Adipocyte (in vitro differentiated cells): ENCODE measurements at regions not wholly inside any gene's neighbourhood (a gene's known extent, or its start where the extent isn't known, plus 50 kb on each side); places are given as distances from the start of the nearest gene placed in this dataset.

Source experiments
- DNase-seq: peaks from one replicate; pipeline ENCODE4 v3.0.0-alpha.2; 2015; ENCODE audit warnings: low read depth
- H3K27me3 ChIP-seq: replicated peaks from 2 replicates; pipeline ENCODE4 v1.7.0; 2013; ENCODE audit warnings: mild to moderate bottlenecking, low read length, moderate library complexity; ENCODE audit not compliant: control insufficient read depth, insufficient read depth
- H3K36me3 ChIP-seq: 2 replicates; pipeline ENCODE4 v1.7.0; 2013; ENCODE audit warnings: low read length, mild to moderate bottlenecking, moderate library complexity; ENCODE audit not compliant: control insufficient read depth, insufficient read depth, severe bottlenecking
- H3K4me1 ChIP-seq: 2 replicates; pipeline ENCODE4 v1.7.0; 2013; ENCODE audit warnings: mild to moderate bottlenecking, low read length, moderate library complexity; ENCODE audit not compliant: control insufficient read depth, insufficient read depth
- H3K4me3 ChIP-seq: 2 replicates; pipeline ENCODE4 v1.7.0; 2013; ENCODE audit warnings: mild to moderate bottlenecking, low read length, moderate library complexity
- H3K9ac ChIP-seq: 2 replicates; pipeline ENCODE4 v1.7.0; 2013; ENCODE audit warnings: mild to moderate bottlenecking, low read length, moderate library complexity
- H3K9me3 ChIP-seq: 2 replicates; pipeline ENCODE4 v1.7.0; 2013; ENCODE audit warnings: mild to moderate bottlenecking, low read length, moderate library complexity; ENCODE audit not compliant: control insufficient read depth

GRCh38 chr2:196379600-196379999, 208.2 kb upstream of the STK17B start:
- no peaks in the 10 kb centered on the region for H3K27me3 ChIP-seq
- H3K4me3 ChIP-seq, result no peak overlapping the region
- no peak for DNase-seq
- no peaks in the 10 kb centered on the region for H3K36me3 ChIP-seq
- peaks cover 9% of the 10 kb centered on the region for H3K4me1 ChIP-seq
- no peak overlapping the region for H3K9ac ChIP-seq
- H3K9me3 ChIP-seq, result no peaks in the 10 kb centered on the region

GRCh38 chr2:196380098-196380497, 208.7 kb upstream of the STK17B start:
- no peaks in the 10 kb centered on the region for H3K27me3 ChIP-seq
- H3K36me3 ChIP-seq, result no peaks in the 10 kb centered on the region
- DNase-seq, result no peak

DNA sequence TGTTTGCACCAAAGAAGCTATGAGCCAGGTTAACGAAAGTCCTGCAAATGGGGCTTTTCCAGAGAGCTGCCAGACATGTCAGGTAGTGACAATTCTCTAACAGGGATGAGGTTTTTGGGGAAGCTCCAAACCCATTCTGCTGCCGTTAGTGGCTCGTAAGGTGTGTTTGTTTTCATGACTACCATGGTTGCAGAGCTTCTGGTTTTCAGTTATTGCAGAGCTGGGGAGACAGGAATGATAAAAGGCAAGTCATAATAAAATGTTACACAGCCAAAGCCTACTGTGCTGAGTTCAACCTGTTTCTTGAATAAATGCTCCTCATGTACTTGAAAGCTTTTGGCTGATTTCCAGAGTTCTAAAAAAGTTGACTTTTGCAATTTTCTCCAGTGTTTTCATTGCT, 209.2 kb upstream of the STK17B start:
- Histone ChIP-seq H3K4me1 (peaks cover 9% of the 10 kb centered on the region), H3K4me3 (no peak overlapping the region), H3K9me3 (no peaks in the 10 kb centered on the region), H3K9ac (no peak overlapping the region), H3K27me3 (no peaks in the 10 kb centered on the region), H3K36me3 (no peaks in the 10 kb centered on the region)
- DNase-seq, result no peak

More at GRCh38 chr2:196380098-196380497, 208.7 kb upstream of the STK17B start:
- Histone ChIP-seq H3K4me3 (no peak overlapping the region), H3K9me3 (no peaks in the 10 kb centered on the region), H3K9ac (no peak overlapping the region), H3K4me1 (peaks cover 9% of the 10 kb centered on the region)

DNA sequence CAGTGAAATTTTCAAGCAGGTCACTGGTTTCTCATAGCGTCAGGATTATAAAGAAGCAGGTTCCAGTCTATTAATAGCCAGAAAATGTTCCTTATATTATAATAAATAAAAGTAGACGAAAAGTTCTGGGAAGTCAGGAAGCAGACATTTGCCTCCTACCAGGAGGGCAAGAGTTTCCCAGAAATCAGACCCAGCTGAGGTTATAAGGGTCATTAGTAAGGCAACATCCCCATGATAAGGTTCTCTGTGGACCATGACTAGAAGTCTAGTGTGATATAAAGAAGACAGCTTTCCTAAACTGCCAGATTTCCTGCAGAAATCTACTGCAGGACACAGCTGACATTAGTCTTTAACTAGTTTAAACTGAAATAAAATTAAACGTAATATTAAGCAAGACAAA, 210.1 kb upstream of the STK17B start:
- Histone ChIP-seq H3K36me3 (no peaks in the 10 kb centered on the region), H3K9me3 (no peaks in the 10 kb centered on the region), H3K4me3 (no peak overlapping the region), H3K27me3 (no peaks in the 10 kb centered on the region), H3K4me1 (peaks cover 9% of the 10 kb centered on the region), H3K9ac (no peak overlapping the region)
- DNase-seq, result no peak

- no peak for DNase-seq
- no peak overlapping the region for H3K4me3 ChIP-seq
- H3K4me1 ChIP-seq, result no peaks in the 10 kb centered on the region
- H3K27me3 ChIP-seq, result no peaks in the 10 kb centered on the region
- H3K9ac ChIP-seq, result no peak overlapping the region
- H3K9me3 ChIP-seq, result no peaks in the 10 kb centered on the region
- no peaks in the 10 kb centered on the region for H3K36me3 ChIP-seq
Measured at GRCh38 chr2:196383799-196384198, 212.4 kb upstream of the STK17B start.

GRCh38 chr2:196384729-196385128, 213.4 kb upstream of the STK17B start:
- H3K36me3 ChIP-seq, result no peaks in the 10 kb centered on the region
- no peak for DNase-seq
- no peaks in the 10 kb centered on the region for H3K4me1 ChIP-seq
- H3K4me3 ChIP-seq, result no peak overlapping the region
- H3K9me3 ChIP-seq, result no peaks in the 10 kb centered on the region
- H3K9ac ChIP-seq, result no peak overlapping the region
- no peaks in the 10 kb centered on the region for H3K27me3 ChIP-seq

DNA sequence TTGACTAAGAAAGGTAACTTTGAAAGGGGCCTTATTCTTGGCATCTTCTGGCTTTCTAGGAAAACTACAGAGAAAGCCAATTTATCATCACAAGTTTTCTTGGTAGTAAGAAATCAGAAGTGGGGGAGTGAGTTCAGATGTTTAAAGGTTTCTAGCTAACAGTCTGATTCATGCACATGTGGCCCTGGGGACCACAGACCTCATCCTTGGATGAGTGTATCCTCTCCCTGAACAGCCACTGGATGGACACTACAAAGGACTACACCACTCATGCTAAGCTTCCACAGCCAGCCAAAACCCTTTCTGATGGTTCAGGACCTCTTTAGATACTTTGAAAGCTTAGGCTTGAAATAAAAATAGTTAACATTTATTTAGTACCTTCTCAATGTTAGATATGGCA, 218.3 kb upstream of the STK17B start:
- Histone ChIP-seq H3K4me3 (no peak overlapping the region), H3K36me3 (no peaks in the 10 kb centered on the region), H3K9me3 (no peaks in the 10 kb centered on the region), H3K4me1 (no peaks in the 10 kb centered on the region), H3K9ac (no peak overlapping the region), H3K27me3 (no peaks in the 10 kb centered on the region)
- no peak for DNase-seq

- Histone ChIP-seq H3K27me3 (no peaks in the 10 kb centered on the region), H3K4me1 (no peaks in the 10 kb centered on the region), H3K4me3 (no peak overlapping the region), H3K9ac (no peak overlapping the region), H3K9me3 (no peaks in the 10 kb centered on the region), H3K36me3 (no peaks in the 10 kb centered on the region)
- peak; percentile 71 for DNase-seq
Measured at GRCh38 chr2:196390243-196391148, 219.1 kb upstream of the STK17B start.

- H3K36me3 ChIP-seq, result no peaks in the 10 kb centered on the region
Measured at GRCh38 chr2:196391149-196391479, 219.7 kb upstream of the STK17B start.

GRCh38 chr2:196399096-196399495, 227.7 kb upstream of the STK17B start:
- Histone ChIP-seq H3K36me3 (no peaks in the 10 kb centered on the region), H3K4me1 (peaks cover 15% of the 10 kb centered on the region), H3K4me3 (no peak overlapping the region), H3K27me3 (no peaks in the 10 kb centered on the region), H3K9me3 (no peaks in the 10 kb centered on the region), H3K9ac (no peak overlapping the region)
- peak; percentile 25 for DNase-seq

More at GRCh38 chr2:196391149-196391479, 219.7 kb upstream of the STK17B start:
- Histone ChIP-seq H3K4me3 (no peak overlapping the region), H3K9me3 (no peaks in the 10 kb centered on the region), H3K27me3 (no peaks in the 10 kb centered on the region), H3K4me1 (no peaks in the 10 kb centered on the region), H3K9ac (no peak overlapping the region)
- no peak for DNase-seq

DNA sequence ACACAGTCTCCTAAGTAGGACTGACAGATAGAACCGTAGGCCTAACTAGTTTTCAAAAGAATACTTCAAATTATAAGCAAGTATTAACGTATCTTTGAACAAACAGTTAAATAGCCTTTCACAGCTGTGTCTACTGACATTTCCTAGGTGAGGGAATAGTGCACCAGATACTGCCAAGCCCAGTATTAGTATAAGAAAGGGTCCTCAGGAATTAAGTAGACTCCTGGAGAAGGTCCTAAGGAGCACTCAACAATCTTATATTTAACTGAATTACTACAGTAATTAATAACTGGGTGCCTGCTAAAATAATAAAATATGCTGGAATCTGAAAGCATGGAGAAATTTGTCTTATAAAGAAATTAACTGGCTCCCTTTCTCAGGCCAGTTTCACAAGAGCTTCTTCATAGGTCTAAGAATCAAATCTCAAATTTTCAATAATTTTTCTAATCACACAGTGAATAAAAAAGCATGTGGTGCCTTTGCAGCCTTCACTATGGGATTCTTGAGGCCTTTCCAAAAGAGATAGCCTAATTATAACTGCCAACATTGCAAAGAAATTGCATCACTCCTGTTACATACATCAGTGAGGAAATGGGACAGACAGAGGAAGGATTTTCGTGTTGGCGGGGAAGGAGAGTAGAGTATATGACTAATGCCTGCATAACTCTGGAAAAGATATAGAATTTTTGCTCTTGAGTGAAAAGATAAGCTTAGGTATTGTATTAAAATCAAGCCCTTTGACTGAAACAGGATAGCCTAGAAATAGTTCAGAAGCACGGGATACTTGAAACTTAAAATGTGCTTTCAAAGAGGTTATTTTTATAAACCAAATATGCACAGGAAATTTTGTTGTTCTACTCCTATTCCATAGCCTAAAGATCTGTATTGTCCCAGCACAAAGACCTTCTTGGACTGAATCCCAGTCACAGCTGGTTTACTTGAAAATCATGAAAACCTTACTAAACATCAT, 228.6 kb upstream of the STK17B start:
- no peaks in the 10 kb centered on the region for H3K27me3 ChIP-seq
- H3K4me3 ChIP-seq, result no peak overlapping the region
- peak; percentile 95 for DNase-seq
- no peaks in the 10 kb centered on the region for H3K36me3 ChIP-seq
- no peak overlapping the region for H3K9ac ChIP-seq
- no peaks in the 10 kb centered on the region for H3K9me3 ChIP-seq
- peaks cover 15% of the 10 kb centered on the region for H3K4me1 ChIP-seq
